Esophagus muscularis mucosa (tissue), 4 donors: ENCODE measurements at regions not wholly inside any gene's neighbourhood (a gene's known extent, or its start where the extent isn't known, plus 50 kb on each side); places are given as distances from the start of the nearest gene placed in this dataset.

Experiments used
- DNase-seq: peaks from one replicate; pipeline ENCODE4 v3.0.0-alpha.2; 2017; ENCODE audit errors: extremely low spot score
- H3K27ac ChIP-seq, 4 donors: fragments of 200-600 bp; sonication (generic); replicated peaks in 1 of 4; 1 replicate in 3 of 4; 2 replicates in 1 of 4; pipeline ENCODE4 v1.5.1; 2016 to 2019; ENCODE audit warnings: mild to moderate bottlenecking in 1 of 4
- H3K27me3 ChIP-seq, 4 donors: fragments of 200-600 bp; sonication (generic); one replicate each; pipeline versions ENCODE4 v1.5.1 to v1.6.0; 2016 to 2019
- H3K36me3 ChIP-seq, 4 donors: fragments of 200-600 bp; sonication (generic); one replicate each; pipeline ENCODE4 v1.5.1; 2016 to 2019
- H3K4me1 ChIP-seq, 4 donors: fragments of 200-600 bp; sonication (generic); one replicate each; pipeline ENCODE4 v1.5.1; 2016 to 2019
- H3K4me3 ChIP-seq, 4 donors: fragments of 200-600 bp; sonication (generic); 1 replicate in 2 of 4; 2 replicates in 2 of 4; pipeline ENCODE4 v1.5.1; 2016 to 2019; ENCODE audit warnings: mild to moderate bottlenecking in 4 of 4, moderate library complexity in 1 of 4
- H3K9me3 ChIP-seq, 4 donors: fragments of 200-600 bp; sonication (generic); 1 replicate in 3 of 4; 2 replicates in 1 of 4; pipeline ENCODE4 v1.5.1; 2016 to 2019
- EP300 ChIP-seq: sonication (generic); formaldehyde crosslinking; IDR thresholded peaks from one replicate; pipeline ENCODE4 v1.6.1; 2017; ENCODE audit warnings: antibody characterized with exemption
- POLR2A ChIP-seq: fragments of 450-650 bp; IDR thresholded peaks from one replicate; pipeline ENCODE4 v1.6.1; 2017; ENCODE audit warnings: antibody characterized with exemption, moderate library complexity, mild to moderate bottlenecking, low read depth
- POLR2AphosphoS5 ChIP-seq, 2 donors: sonication (generic); formaldehyde crosslinking; IDR thresholded peaks; one replicate each; pipeline ENCODE4 v1.6.1; 2017; ENCODE audit warnings: antibody characterized with exemption in 2 of 2
- WGBS: methylation state at CpG from one replicate; pipeline ENCODE4 v1.1.5; 2018; 5-methylcytosine and 5-hydroxymethylcytosine counted together
- intact Hi-C: fragments of 100-400 bp; cut with DNase I; formaldehyde crosslinking; loops from one replicate; pipeline ENCODE4 v1.15.1; 2023
- TF ChIP-seq, protein P1 (sequence below), 3 experiments: fragments of 200-600 bp in 2 of 3; fragments of 450-650 bp in 1 of 3; sonication (generic) in 2 of 3; IDR thresholded peaks; one replicate each; pipeline ENCODE4 v1.5.1; 2017 to 2019; ENCODE audit warnings: antibody characterized with exemption in 3 of 3, mild to moderate bottlenecking in 2 of 3, moderate library complexity in 1 of 3

DNA sequence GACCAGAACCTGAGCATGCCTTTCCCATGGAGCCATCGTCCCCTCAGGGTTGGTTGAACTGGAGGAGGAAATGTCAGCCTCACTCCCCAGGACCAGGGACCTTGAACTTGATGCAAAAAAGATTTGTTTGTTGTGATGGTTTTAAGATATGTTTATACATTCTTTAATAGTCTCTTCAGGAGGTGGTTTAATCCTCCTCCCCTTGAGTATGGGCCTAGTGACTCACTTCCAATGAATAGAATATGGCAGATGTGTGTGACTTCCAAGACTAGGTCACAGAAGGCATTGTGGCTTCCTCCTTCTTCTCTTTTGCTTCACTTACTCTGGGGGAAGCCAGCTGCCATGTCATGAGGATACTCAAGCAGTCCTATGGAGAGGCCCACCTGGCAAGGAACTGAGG lies 81.7 kb upstream of the WNT4 start:
- WGBS, result 89% methylated on average over 1 of the region's 1 CpG
- DNase-seq, result no peak
- H3K9me3 ChIP-seq, result peaks cover 0 to 18% (median 5%) of the 10 kb centered on the region in 4 donors
- no peak overlapping the region for H3K4me3 ChIP-seq
- intact Hi-C loops, result no loop called here
- no peak overlapping the region for H3K27ac ChIP-seq
- H3K27me3 ChIP-seq, result peaks cover 0 to 36% (median 0%) of the 10 kb centered on the region in 4 donors
- no peaks in the 10 kb centered on the region for H3K36me3 ChIP-seq
- TF ChIP-seq EP300 (no peak), POLR2AphosphoS5 (IDR thresholded peaks at IDR 0.05) (no peak), POLR2A (no peak)
- TF ChIP-seq, protein P1, sequence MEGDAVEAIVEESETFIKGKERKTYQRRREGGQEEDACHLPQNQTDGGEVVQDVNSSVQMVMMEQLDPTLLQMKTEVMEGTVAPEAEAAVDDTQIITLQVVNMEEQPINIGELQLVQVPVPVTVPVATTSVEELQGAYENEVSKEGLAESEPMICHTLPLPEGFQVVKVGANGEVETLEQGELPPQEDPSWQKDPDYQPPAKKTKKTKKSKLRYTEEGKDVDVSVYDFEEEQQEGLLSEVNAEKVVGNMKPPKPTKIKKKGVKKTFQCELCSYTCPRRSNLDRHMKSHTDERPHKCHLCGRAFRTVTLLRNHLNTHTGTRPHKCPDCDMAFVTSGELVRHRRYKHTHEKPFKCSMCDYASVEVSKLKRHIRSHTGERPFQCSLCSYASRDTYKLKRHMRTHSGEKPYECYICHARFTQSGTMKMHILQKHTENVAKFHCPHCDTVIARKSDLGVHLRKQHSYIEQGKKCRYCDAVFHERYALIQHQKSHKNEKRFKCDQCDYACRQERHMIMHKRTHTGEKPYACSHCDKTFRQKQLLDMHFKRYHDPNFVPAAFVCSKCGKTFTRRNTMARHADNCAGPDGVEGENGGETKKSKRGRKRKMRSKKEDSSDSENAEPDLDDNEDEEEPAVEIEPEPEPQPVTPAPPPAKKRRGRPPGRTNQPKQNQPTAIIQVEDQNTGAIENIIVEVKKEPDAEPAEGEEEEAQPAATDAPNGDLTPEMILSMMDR (IDR thresholded peaks at IDR 0.05), result no peak
- H3K4me1 ChIP-seq, result no peaks in the 10 kb centered on the region

DNA sequence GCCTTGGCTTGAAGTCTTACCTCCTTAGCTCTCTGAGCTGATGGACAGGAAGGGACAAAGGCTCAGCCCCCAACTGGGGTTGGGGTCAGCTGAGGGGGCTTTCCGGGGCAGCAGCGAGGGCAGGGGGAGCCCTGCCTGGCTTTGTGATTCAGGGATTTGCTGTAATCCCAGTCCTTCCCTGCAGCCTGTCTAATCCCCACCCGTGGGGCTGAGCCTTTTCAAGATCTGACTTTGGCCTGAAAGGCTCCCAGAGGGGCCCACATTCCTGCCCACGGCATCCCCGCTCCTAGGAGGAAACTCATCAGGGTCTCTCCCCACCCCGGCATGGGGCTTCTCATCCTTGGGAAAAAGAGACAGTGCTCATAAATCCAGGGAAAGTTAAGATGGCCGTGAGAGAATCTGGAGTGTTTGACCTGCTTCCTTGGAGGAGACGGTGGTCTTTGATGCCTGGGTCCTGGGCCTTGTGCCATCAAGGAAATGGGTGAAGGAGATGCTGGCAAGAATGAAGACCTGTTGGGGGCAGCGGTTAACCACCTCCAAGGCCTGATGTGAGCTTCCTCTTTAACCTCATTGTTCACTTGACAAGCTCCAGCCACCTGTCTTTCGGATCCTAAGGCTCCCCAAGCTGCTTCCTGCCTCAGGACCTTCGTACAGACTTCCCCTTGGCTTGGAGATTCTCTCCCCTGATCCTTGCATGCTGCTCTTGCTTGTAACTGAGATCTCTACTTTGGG lies 83.1 kb upstream of the WNT4 start:
- H3K27ac ChIP-seq, result no peak overlapping the region
- no peak for TF ChIP-seq POLR2A
- no peak for TF ChIP-seq POLR2AphosphoS5 (IDR thresholded peaks at IDR 0.05)
- TF ChIP-seq EP300, result no peak
- TF ChIP-seq, protein P1 (IDR thresholded peaks at IDR 0.05), result no peak
- H3K4me1 ChIP-seq, result no peaks in the 10 kb centered on the region
- H3K36me3 ChIP-seq, result no peaks in the 10 kb centered on the region
- WGBS, result 63% methylated on average over 11 of the region's 11 CpGs
- peaks cover 0 to 15% (median 5%) of the 10 kb centered on the region in 4 donors for H3K9me3 ChIP-seq
- no peak for DNase-seq
- no peak overlapping the region for H3K4me3 ChIP-seq
- peaks cover 0 to 36% (median 0%) of the 10 kb centered on the region in 4 donors for H3K27me3 ChIP-seq
- intact Hi-C loops, result no loop called here

DNA sequence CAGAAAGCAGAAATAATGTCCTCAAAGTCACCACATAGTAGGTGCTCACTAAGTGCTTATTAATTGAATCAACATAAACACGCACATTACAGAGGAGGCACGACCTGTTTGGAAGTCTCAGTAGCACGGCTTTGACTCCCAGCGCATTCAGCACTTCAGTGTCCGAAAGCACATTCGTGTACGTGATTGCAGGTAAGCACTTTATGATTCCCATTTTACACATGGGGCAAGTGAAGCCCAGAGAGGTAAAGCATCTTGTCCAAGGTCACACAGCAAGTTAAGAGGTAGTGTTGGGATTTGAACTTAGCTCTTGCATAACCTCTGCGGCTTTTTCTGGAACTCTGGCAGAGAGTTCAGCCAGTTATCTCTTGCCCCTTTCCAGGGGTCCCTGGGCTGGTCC lies 85.2 kb upstream of the WNT4 start:
- H3K27ac ChIP-seq, result no peak overlapping the region
- no peak overlapping the region for H3K4me3 ChIP-seq
- H3K4me1 ChIP-seq, result no peaks in the 10 kb centered on the region
- TF ChIP-seq, protein P1 (IDR thresholded peaks at IDR 0.05), result no peak
- no peak for TF ChIP-seq EP300
- TF ChIP-seq POLR2A, result no peak
- no peak for TF ChIP-seq POLR2AphosphoS5 (IDR thresholded peaks at IDR 0.05)
- H3K9me3 ChIP-seq, result peaks cover 0 to 11% (median 4%) of the 10 kb centered on the region in 4 donors
- peaks cover 0 to 31% (median 0%) of the 10 kb centered on the region in 4 donors for H3K27me3 ChIP-seq
- no peaks in the 10 kb centered on the region for H3K36me3 ChIP-seq
- 90% methylated on average over 8 of the region's 8 CpGs for WGBS
- DNase-seq, result no peak
- intact Hi-C loops, result no loop called here

DNA sequence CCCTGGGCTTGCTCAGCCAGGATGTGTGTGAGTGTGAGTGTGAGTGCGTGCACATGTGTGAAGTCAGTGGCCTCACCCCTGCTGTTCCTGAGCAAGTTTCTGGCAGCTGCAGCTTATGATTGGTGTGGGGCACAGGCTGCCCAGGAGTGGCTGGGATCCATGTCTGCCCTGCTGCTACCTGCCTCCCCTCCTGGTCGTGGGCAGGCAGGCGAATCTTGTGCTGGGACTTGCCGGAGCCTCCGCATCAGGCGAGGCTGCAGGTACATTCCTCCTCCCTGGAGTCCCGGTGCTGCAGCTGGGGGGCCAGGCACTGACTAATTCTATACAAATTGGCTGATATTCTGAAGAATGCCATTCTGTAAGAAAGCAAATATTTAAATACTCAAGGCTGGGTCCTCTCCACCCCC lies 85.6 kb upstream of the WNT4 start:
- H3K36me3 ChIP-seq, result no peaks in the 10 kb centered on the region
- no peak overlapping the region for H3K4me3 ChIP-seq
- TF ChIP-seq POLR2A, result no peak
- TF ChIP-seq, protein P1 (IDR thresholded peaks at IDR 0.05), result no peak
- no peak for TF ChIP-seq POLR2AphosphoS5 (IDR thresholded peaks at IDR 0.05)
- no peak for TF ChIP-seq EP300
- no peaks in the 10 kb centered on the region for H3K4me1 ChIP-seq
- no peak overlapping the region for H3K27ac ChIP-seq
- 80% methylated on average over 3 of the region's 7 CpGs for WGBS
- intact Hi-C loops, result no loop called here
- H3K9me3 ChIP-seq, result peaks cover 0 to 11% (median 4%) of the 10 kb centered on the region in 4 donors
- no peak for DNase-seq
- peaks cover 0 to 31% (median 0%) of the 10 kb centered on the region in 4 donors for H3K27me3 ChIP-seq
